ENCODE measurements at regions not wholly inside any gene's neighbourhood (a gene's known extent, or its start where the extent isn't known, plus 50 kb on each side); places are given as distances from the start of the nearest gene placed in this dataset.
"Not testable (repeated sequence)": the region's sequence is repeated elsewhere in the genome, so short reads cannot be mapped to it uniquely, and the experiment has no call there.

GRCh38 chr12:125773033-125773640, 707.9 kb downstream of the AACS start:
- ATAC-seq (no peak), DNase-seq (no peak)
- intact Hi-C loops (cut with micrococcal nuclease), result no loop called here

GRCh38 chr12:125775507-125775906, 710.3 kb downstream of the AACS start:
- ATAC-seq (no peak), DNase-seq (no peak)
- intact Hi-C loops (cut with micrococcal nuclease), result no loop called here

DNA sequence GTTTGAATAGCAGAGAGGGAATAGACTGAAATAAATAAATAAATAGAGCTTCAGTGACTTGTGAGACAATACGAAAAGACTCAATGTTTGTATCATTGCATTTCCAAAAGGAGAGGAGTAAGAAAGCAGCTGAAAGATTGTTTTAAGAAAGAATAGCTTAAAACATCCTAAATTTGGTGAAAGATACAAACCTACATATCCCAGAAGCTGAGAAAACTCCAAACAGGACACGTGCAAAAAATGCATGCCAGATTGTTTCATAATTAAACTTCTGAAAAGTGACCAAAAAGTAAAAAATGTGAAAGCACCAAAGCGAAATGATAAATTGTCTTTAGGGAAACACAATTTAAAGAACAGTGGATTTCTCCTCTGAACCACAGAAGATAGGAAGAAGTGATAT, 711.0 kb downstream of the AACS start:
- DNase-seq (no peak), ATAC-seq (no peak)

DNA sequence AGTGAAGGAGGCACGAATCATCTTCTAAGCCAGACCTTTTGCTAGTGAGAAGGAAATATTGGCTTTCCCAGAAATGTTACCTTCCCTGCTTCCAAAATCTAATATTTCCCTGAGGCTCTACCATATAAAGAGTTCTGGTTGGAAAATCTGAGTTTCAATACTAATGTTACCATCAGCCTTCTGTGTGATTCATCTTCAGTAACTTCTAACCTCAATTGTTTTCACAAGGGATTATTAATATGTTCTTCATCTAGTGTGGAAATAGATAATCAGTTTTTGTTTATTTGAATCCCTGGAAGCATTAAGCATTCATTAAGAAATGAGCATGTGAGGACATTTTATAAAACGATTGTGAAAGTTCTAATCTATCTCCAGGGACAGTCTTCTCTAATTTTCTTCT, 720.9 kb downstream of the AACS start:
- intact Hi-C loops (cut with micrococcal nuclease), result no loop called here
- ATAC-seq (no peak), DNase-seq (no peak)

More for the DNA sequence above, 711.0 kb downstream of the AACS start:
- intact Hi-C loops (cut with micrococcal nuclease), result no loop called here

- no peak for DNase-seq
- intact Hi-C loops (cut with micrococcal nuclease), result no loop called here
Measured at GRCh38 chr12:125794401-125794800, 729.2 kb downstream of the AACS start.

DNA sequence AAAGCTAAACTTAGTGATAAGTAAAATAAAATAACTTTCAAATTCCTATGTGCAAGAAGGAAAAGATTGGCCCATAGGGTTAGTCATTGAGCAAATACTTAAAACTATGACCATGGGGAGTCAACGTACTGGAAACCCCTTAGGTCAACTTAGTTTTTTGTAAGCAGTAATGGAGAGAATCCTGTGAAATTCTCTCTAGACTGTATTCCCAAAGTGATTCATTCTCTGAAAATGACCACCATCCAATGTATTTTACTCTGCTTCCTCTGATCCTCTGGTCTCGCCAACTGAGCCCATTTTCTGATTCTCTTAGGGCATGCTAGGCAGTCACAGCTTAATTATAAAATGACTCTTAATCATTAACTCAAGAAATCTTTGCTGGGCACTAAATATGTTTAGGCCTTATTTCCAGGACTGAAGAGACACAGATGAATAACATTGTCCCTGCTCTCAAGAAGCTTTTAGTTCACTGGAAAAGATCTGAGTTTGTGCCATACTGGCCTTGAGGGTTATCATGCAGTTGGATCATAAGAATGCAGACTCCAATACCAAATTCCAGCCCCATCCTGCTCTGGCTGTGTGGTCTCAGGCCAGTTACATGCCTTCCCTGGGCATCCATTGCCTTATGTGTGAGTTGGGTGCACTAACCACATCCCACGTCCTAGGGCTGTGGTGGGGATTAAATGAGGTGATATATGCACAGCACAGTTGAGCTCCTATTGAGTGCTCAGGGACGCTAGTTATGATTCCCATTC, 732.4 kb downstream of the AACS start:
- ATAC-seq (no peak), DNase-seq (no peak)
- intact Hi-C loops (cut with micrococcal nuclease), result no loop called here

More at GRCh38 chr12:125794401-125794800, 729.2 kb downstream of the AACS start:
- no peak for ATAC-seq

DNA sequence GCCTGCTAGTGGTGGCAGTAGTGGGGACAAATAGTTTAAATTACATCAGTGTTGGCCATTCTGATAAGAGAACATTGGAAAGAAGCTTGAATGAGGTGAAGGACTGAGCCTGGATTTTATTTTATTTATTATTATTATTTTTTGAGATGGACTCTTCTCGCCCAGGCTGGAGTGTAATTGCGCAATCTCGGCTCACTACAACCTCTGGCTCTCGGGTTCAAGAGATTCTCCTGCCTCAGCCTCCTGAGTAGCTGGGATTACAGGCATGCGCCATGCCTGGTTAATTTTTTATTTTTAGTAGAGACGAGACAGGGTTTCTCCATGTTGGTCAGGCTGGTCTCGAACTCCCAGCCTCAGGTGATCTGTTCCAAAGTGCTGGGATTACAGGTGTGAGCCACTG, 739.4 kb downstream of the AACS start:
- no peak for DNase-seq
- ATAC-seq, result no peak
- intact Hi-C loops (cut with micrococcal nuclease), result no loop called here

DNA sequence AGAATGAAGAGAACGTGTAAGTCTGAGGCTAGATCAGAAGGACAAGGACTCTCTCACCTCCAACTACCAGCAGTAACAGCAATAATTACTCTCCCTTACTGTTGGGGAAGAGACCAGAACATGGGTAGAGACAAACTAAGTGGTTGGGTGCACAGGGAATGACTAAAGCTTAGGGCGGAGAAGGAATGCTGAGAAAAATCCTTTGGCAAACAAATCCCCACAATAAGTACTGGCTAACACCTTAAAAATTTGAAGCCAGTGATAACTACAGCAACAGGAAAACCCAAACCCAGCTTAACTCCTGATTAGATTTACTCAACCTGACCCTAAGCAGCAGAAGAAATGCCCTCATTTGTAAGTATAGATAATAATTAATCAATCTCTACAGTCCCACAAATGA, 759.0 kb downstream of the AACS start:
- intact Hi-C loops (cut with micrococcal nuclease), result no loop called here
- DNase-seq (no peak), ATAC-seq (no peak)

DNA sequence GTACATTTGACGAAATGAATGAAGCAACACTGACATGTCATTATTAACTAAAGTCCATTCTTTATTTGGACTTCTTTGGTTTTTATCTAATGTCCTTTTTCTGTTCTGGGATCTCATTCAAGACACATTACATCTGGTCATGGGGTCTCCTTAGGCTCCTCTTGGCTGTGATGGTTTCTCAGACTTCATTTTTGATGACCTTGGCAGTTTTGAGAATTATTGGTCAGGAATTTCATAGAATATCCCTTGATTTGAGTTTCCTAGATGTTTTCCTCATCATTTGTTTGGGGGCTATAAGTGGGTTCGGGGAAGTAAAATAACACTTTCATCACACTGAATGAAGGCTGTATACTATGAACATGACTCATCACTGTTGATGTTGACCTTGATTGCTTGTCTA, 770.6 kb downstream of the AACS start:
- no peak for DNase-seq
- intact Hi-C loops (cut with micrococcal nuclease), result no loop called here

GRCh38 chr12:125836647-125837046, 771.4 kb downstream of the AACS start:
- no peak for DNase-seq
- ATAC-seq, result no peak
- intact Hi-C loops (cut with micrococcal nuclease), result no loop called here

More for the DNA sequence above, 770.6 kb downstream of the AACS start:
- ATAC-seq, result no peak

- intact Hi-C loops (cut with micrococcal nuclease), result no loop called here
- DNase-seq (no peak), ATAC-seq (no peak)
Measured at GRCh38 chr12:125841332-125841731, 776.1 kb downstream of the AACS start.

DNA sequence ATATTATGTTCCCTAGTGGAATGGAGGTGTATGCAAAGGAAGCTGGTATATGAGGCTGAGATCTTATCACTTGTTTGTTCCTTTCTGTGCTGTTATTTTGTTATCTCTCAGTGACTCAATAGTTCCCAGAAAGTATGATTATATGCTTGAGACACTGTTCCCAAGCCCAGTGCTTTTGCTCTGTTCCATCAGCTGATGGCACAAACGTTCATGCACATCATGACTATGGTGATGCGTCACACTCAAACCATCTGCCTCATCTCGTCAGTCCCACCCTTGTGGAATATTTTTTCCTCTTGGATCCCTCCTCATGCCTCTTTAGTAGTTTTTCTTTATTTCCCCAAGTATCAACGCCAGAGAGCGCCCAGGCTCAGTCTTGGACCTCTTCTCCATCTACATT, 786.9 kb downstream of the AACS start:
- intact Hi-C loops (cut with micrococcal nuclease), result no loop called here
- ATAC-seq (no peak), DNase-seq (no peak)

GRCh38 chr12:125852679-125853078, 787.4 kb downstream of the AACS start:
- DNase-seq (no peak), ATAC-seq (no peak)
- intact Hi-C loops (cut with micrococcal nuclease), result no loop called here

DNA sequence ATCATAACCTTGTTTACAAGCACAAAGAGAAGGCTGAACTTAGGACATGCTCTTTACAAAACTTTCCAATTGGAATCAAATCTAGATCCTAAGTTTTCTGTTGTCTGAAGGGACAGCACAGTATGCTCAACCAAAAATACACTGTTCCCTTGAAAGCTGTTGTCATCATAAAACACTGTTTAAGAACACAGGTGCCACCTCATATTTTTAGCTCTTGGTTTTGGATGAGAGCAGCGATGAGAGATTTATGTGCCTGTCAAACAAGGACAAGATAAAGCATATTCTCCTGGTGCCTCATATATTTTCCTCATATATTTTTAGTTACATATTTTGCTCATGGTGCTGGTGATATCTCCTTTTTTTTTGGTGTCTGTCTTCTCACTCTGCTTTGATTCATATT, 788.4 kb downstream of the AACS start:
- DNase-seq (no peak), ATAC-seq (no peak)
- intact Hi-C loops (cut with micrococcal nuclease), result no loop called here

GRCh38 chr12:125856366-125856765, 791.1 kb downstream of the AACS start:
- DNase-seq (no peak), ATAC-seq (no peak)
- intact Hi-C loops (cut with micrococcal nuclease), result no loop called here

DNA sequence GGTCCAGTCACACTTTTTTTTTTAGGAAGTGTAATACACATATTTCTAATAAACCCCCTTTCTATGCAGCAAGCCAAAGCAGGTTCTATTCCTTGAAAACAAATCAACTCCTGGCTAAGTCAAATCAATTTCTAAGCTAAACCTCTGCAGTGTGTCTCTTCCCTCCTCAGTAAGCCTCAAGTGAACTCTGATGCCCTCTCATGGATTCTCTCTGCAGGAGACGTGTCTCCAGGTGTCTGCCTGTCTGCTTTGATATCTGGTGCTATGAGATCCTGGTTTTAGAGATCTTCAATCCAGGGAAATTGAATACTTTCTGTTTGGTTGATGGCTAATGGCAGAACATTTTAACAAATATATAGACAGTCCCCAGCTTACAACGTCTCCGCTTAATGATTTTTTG, 791.7 kb downstream of the AACS start:
- ATAC-seq (no peak), DNase-seq (no peak)
- intact Hi-C loops (cut with micrococcal nuclease), result no loop called here

DNA sequence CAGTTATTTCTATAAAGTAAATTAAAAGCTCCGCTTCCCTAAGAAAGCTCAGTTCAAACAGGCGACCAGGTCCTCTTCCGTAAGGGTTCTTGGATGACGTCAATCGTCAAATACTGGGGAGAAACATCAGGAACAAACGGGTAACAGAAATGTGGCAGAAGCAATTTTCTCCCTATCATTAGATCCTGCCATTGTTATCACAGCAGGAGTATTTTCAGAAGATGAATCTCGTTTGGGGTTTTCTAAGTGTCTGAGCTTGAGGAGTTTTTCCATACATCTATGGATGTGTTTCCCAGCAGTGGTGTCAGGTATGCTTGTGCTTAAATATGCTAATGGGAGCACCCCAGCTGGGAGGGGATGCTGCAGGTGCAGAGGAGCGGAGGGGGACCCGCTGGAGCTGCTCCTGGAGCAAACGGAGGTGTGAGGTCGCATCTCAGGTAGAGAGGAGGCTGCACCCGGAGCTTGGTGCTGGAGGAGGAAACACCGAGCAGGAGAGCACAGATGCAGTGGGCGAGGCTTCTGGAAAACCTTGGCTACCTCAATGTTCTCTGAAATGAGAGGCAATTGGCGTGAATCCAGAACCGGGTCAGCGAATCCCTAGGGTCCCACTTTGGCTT, 795.5 kb downstream of the AACS start:
- DNase-seq, result no peak
- ATAC-seq, result no peak
- intact Hi-C loops (cut with micrococcal nuclease), result no loop called here

DNA sequence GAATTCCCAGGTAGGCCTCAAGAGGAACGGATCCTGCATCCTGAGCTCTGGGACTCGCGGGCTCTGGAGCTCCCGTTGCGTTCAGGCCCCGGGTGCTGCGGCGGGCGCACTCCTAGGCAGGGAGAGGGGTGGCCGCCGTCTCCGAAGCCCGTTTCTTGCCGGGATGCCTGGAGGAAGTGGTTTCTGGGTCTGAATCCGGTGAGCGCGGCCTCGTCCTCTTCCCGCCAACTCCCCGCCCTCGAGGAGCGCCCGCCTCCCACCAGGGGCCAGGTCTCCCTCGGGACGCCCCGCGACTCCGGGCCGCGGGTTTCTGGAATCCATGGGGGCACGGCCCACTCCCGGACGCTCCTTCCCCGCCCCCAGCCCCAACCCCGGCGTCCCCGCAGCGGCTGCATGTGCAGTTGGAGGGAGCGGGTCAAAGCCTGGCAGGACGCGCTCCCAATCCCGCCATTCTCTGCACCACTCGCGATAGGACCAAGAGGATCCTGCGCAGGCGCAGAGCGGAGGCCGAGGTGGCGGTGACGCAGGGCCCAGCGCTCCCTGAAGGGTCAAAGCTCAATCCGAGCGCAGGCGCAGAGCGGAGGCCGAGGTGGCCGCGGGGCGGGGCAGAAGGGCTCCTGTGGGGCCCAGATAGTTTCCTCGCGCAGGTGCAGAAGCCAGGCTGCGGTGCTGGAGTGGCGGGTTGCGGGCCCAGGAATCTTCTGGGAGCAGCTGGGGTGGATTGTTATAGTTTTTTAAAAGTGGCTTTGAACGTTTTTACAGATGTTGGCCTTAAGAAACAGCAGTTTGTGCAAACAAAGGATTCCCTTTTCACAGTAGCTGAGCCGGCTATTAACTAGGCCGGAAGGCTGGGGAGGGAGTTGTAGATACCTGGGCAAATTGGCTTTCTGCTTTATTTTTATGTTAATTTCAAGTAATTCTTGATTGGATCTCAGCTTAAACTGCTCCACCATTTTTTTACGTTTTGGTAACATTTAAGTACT, 796.4 kb downstream of the AACS start:
- ATAC-seq (peak; percentile 81), DNase-seq (peak; percentile 78)

GRCh38 chr12:125865236-125865635, 800.0 kb downstream of the AACS start:
- intact Hi-C loops (cut with micrococcal nuclease); ATAC-seq; DNase-seq: not testable (repeated sequence)

More for the DNA sequence above, 796.4 kb downstream of the AACS start:
- intact Hi-C loops (cut with micrococcal nuclease), result no loop called here
